OCI-LY3 (cell line): ENCODE measurements at regions not wholly inside any gene's neighbourhood (a gene's known extent, or its start where the extent isn't known, plus 50 kb on each side); places are given as distances from the start of the nearest gene placed in this dataset.
"Not testable (repeated sequence)": the region's sequence is repeated elsewhere in the genome, so short reads cannot be mapped to it uniquely, and the experiment has no call there.

ENCODE experiments used
- EZH2phosphoT487 ChIP-seq: fragments of 200-600 bp; shearing (Covaris generic); IDR thresholded peaks from 2 replicates; pipeline ENCODE4 v1.6.1; 2018; ENCODE audit warnings: antibody characterized with exemption, mixed run types, low read depth
- TF ChIP-seq, protein P1 (sequence below): fragments of 200-600, 300-600 bp; sonication (generic); IDR thresholded peaks from 2 replicates; pipeline ENCODE4 v1.5.1; 2014; ENCODE audit warnings: antibody characterized with exemption, low read length, low read depth

DNA sequence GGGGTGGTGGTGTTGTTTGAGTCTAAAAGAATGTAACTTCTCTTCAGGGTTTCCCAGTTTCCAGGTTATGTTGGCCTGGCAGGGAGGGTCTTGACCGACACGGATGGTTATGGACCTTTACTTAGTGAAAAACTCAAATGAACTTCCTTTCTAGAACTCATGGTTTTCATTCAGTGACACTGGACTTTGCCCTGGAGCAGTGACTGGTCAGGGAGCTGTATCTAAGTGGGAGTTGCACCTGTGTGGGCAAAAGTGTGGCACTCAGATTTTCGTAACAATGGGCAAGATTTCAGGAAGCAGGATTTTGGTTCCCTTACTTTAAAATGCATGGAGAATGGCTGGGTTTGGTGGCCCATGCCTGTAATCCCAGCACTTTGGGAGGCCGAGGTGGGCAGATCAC, 67.8 kb downstream of the SRGAP2 start:
- TF ChIP-seq, protein P1, sequence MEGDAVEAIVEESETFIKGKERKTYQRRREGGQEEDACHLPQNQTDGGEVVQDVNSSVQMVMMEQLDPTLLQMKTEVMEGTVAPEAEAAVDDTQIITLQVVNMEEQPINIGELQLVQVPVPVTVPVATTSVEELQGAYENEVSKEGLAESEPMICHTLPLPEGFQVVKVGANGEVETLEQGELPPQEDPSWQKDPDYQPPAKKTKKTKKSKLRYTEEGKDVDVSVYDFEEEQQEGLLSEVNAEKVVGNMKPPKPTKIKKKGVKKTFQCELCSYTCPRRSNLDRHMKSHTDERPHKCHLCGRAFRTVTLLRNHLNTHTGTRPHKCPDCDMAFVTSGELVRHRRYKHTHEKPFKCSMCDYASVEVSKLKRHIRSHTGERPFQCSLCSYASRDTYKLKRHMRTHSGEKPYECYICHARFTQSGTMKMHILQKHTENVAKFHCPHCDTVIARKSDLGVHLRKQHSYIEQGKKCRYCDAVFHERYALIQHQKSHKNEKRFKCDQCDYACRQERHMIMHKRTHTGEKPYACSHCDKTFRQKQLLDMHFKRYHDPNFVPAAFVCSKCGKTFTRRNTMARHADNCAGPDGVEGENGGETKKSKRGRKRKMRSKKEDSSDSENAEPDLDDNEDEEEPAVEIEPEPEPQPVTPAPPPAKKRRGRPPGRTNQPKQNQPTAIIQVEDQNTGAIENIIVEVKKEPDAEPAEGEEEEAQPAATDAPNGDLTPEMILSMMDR, result not testable (repeated sequence)
- TF ChIP-seq EZH2phosphoT487, result not testable (repeated sequence)
